Caco-2 (cell line): ENCODE measurements at regions not wholly inside any gene's neighbourhood (a gene's known extent, or its start where the extent isn't known, plus 50 kb on each side); places are given as distances from the start of the nearest gene placed in this dataset.

Source experiments
- BruUV-seq: library from RNA; stranded (reverse); fragments of 400-500 nt; replicated peaks from 2 replicates; lab custom pipeline; 2021; lab: Mats Ljungman, UMichigan
- CTCF ChIA-PET: fragments of 300-600 bp; sonication (Branson Sonifier 250); formaldehyde crosslinking; loops from one replicate; lab custom pipeline; 2022; ENCODE audit warnings: antibody characterized with exemption; lab: Charles Lee
- POLR2A ChIA-PET: fragments of 300-600 bp; sonication (Branson Sonifier 250); formaldehyde crosslinking; loops from one replicate; lab custom pipeline; 2022; ENCODE audit warnings: antibody characterized with exemption; lab: Charles Lee
- DNase-seq, 2 experiments: peaks; one replicate each; pipeline versions ENCODE4 v3.0.0 to v3.0.0-alpha.2; 2020 to 2022
- H3K27me3 ChIP-seq: replicated peaks from 2 replicates; pipeline ENCODE4 v1.6.0; 2011; ENCODE audit warnings: low read length; ENCODE audit not compliant: control insufficient read depth, insufficient read depth
- H3K36me3 ChIP-seq: 2 replicates; pipeline ENCODE4 v1.5.1; 2011; ENCODE audit warnings: low read length; ENCODE audit not compliant: control insufficient read depth, insufficient read depth
- H3K4me1 ChIP-seq: fragments of 250-450 bp; sonication (Bioruptor Pico); 2 replicates; pipeline ENCODE4 v1.5.1; 2020; ENCODE audit warnings: mild to moderate bottlenecking
- H3K4me3 ChIP-seq: 2 replicates; pipeline ENCODE4 v1.5.1; 2011; ENCODE audit warnings: low read depth, mild to moderate bottlenecking, control low read depth, low read length
- H3K9me3 ChIP-seq: fragments of 250-450 bp; sonication (Bioruptor Pico); 2 replicates; pipeline ENCODE4 v1.5.1; 2020; ENCODE audit warnings: mild to moderate bottlenecking, moderate library complexity
- H3K27ac Mint-ChIP-seq: one replicate; pipeline ENCODE4 v1.8.0; 2022; ENCODE audit warnings: mixed read lengths; ENCODE audit not compliant: unreplicated experiment
- H3K27me3 Mint-ChIP-seq: one replicate; pipeline ENCODE4 v1.8.0; 2022; ENCODE audit warnings: mixed read lengths; ENCODE audit not compliant: insufficient read depth, unreplicated experiment
- H3K36me3 Mint-ChIP-seq: one replicate; pipeline ENCODE4 v1.8.0; 2022; ENCODE audit warnings: mild to moderate bottlenecking, mixed read lengths; ENCODE audit not compliant: insufficient read depth, unreplicated experiment
- H3K4me1 Mint-ChIP-seq: one replicate; pipeline ENCODE4 v1.8.0; 2022; ENCODE audit warnings: low read depth, mixed read lengths; ENCODE audit not compliant: unreplicated experiment
- H3K4me3 Mint-ChIP-seq: one replicate; pipeline ENCODE4 v1.8.0; 2022; ENCODE audit warnings: mild to moderate bottlenecking, moderate library complexity, mixed read lengths; ENCODE audit not compliant: unreplicated experiment
- H3K9me3 Mint-ChIP-seq: one replicate; pipeline ENCODE4 v1.8.0; 2022; ENCODE audit warnings: mixed read lengths; ENCODE audit not compliant: unreplicated experiment
- intact Hi-C: fragments of 100-400 bp; cut with micrococcal nuclease; formaldehyde crosslinking; loops from one replicate; pipeline ENCODE4 v1.10.0; 2022; ENCODE audit not compliant: unreplicated experiment
- TF ChIP-seq, protein P1 (sequence below), 2 experiments: fragments of 200-600 bp in 1 of 2; IDR thresholded peaks; 1 replicate in 1 of 2; 2 replicates in 1 of 2; pipeline versions ENCODE4 v1.5.1 to v1.8.0; 2011 to 2022; ENCODE audit warnings: antibody characterized with exemption in 1 of 2, control low read depth in 1 of 2, inconsistent platforms in 1 of 2, low read depth in 1 of 2, low read length in 1 of 2, mild to moderate bottlenecking in 1 of 2, moderate library complexity in 1 of 2; ENCODE audit not compliant: insufficient read depth in 1 of 2, severe bottlenecking in 1 of 2, unreplicated experiment in 1 of 2

DNA sequence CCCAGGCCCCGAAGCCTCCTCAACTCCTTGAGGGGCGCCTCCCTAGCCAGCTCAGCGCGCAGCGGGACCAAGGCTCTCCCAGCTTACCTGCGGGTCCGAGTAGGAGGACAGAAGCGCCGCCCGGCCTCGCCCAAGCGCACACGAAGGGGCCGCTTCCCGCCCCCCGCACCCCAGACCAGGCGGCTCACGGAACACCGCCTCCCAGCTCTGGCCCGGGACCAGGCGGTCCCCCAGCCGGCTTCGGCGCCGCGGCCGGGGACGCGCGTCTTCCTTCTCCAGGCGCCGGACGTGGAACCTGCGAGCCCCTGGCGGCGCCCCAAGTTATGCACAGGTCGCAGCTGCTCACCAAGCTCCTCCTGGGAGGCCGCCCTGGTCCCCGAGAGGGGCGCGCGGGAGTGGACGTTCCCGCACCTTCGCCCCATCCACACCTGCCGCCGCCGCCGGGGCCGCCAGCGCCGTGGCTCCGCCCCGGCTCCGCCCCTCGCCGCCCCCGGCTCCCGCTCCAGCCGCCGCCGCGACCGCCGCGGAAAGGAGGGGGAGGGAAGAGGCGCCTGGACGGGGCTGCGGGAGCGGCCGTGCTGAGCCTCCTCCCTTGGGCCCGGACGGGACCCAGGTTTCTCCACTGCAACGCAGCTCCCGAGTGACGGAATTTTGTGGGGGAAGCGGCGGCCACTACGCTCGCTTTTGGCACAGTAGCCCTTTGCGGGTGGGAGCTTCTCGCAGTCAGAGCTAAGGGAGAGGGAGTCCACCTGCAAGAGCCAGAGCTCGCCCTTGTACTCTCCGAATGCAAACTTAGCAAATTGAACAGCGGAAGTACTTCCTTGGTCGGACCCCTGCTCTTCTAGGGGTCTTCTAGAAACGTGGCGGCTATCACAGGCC, 77.5 kb upstream of the IFNE start:
- H3K36me3 ChIP-seq: no peaks in the 10 kb centered on the region
- H3K9me3 Mint-ChIP-seq: no peaks in the 10 kb centered on the region
- H3K4me3 Mint-ChIP-seq: peak overlapping the region; percentile 84
- peak overlapping the region; percentile 76 for H3K27ac Mint-ChIP-seq
- intact Hi-C loops: loop anchor here (1.0 to 5.0 kb wide), 4 partner anchors 17 to 243 kb away; partner anchors contain the start of gene MTAP
- no peaks in the 10 kb centered on the region for H3K4me1 Mint-ChIP-seq
- DNase-seq: peak; percentile 84 to 89
- peak overlapping the region; percentile 88 for H3K4me3 ChIP-seq
- H3K9me3 ChIP-seq: no peaks in the 10 kb centered on the region
- no peaks in the 10 kb centered on the region for H3K27me3 Mint-ChIP-seq
- CTCF ChIA-PET: interaction anchor here (0.7 to 1.2 kb wide), 3 partner anchors 17 to 94 kb away, joined by 3 to 4 read pairs (median 3); no protein-coding TSS in a partner anchor
- H3K36me3 Mint-ChIP-seq: peaks cover 9% of the 10 kb centered on the region
- no TSS peak for BruUV-seq
- TF ChIP-seq, protein P1, sequence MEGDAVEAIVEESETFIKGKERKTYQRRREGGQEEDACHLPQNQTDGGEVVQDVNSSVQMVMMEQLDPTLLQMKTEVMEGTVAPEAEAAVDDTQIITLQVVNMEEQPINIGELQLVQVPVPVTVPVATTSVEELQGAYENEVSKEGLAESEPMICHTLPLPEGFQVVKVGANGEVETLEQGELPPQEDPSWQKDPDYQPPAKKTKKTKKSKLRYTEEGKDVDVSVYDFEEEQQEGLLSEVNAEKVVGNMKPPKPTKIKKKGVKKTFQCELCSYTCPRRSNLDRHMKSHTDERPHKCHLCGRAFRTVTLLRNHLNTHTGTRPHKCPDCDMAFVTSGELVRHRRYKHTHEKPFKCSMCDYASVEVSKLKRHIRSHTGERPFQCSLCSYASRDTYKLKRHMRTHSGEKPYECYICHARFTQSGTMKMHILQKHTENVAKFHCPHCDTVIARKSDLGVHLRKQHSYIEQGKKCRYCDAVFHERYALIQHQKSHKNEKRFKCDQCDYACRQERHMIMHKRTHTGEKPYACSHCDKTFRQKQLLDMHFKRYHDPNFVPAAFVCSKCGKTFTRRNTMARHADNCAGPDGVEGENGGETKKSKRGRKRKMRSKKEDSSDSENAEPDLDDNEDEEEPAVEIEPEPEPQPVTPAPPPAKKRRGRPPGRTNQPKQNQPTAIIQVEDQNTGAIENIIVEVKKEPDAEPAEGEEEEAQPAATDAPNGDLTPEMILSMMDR (IDR thresholded peaks at IDR 0.05; ENCODE audit: insufficient read depth in 1 of 2, low read depth in 1 of 2, low read length in 1 of 2, severe bottlenecking in 1 of 2, unreplicated experiment in 1 of 2): peak in 1 of 2 experiments; percentile 43
- H3K27me3 ChIP-seq: no peaks in the 10 kb centered on the region
- POLR2A ChIA-PET: interaction anchor here (2.6 kb wide), 1 partner anchor 16 kb away, joined by 13 read pairs; no protein-coding TSS in a partner anchor
- H3K4me1 ChIP-seq: no peaks in the 10 kb centered on the region; the same call in none of the 2 replicates

DNA sequence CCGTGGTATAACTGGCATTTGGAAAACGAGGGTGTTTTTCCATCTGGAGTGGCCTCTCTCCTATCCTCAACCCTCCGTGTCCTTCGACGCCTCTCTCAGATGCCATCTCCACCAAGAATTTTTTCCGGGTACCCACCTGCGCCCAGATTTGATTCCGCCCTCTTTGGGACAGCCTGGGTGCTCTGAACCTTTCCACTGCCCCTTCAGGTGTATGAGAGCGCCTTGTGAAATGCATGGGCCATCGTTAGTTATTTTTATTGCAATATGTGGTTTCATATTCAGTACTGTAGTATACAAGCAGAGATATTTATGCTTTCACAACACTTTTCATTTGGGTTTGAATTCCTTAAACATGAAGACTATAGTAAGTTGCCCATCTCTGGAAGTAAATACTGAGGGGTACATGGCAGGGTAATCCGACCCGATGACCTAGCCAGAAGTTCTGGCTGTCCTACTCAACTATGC, 78.2 kb upstream of the IFNE start:
- Mint-ChIP-seq H3K36me3 (peaks cover 9% of the 10 kb centered on the region), H3K4me3 (peak overlapping the region; percentile 84), H3K27ac (peak overlapping the region; percentile 76), H3K27me3 (no peaks in the 10 kb centered on the region), H3K9me3 (no peaks in the 10 kb centered on the region), H3K4me1 (no peaks in the 10 kb centered on the region)
- BruUV-seq: TSS peak; percentile 90
- TF ChIP-seq, protein P1 (IDR thresholded peaks at IDR 0.05; ENCODE audit: insufficient read depth in 1 of 2, low read depth in 1 of 2, low read length in 1 of 2, severe bottlenecking in 1 of 2, unreplicated experiment in 1 of 2): no peak
- POLR2A ChIA-PET: interaction anchor here (2.6 kb wide), 1 partner anchor 16 kb away, joined by 13 read pairs; no protein-coding TSS in a partner anchor
- H3K4me1 ChIP-seq: no peaks in the 10 kb centered on the region; the same call in 1 of the 2 replicates
- intact Hi-C loops: no loop called here
- no peaks in the 10 kb centered on the region for H3K27me3 ChIP-seq
- no peaks in the 10 kb centered on the region for H3K9me3 ChIP-seq
- H3K4me3 ChIP-seq: peak overlapping the region; percentile 88
- no peak for DNase-seq
- no peaks in the 10 kb centered on the region for H3K36me3 ChIP-seq
- CTCF ChIA-PET: no interaction called here

DNA sequence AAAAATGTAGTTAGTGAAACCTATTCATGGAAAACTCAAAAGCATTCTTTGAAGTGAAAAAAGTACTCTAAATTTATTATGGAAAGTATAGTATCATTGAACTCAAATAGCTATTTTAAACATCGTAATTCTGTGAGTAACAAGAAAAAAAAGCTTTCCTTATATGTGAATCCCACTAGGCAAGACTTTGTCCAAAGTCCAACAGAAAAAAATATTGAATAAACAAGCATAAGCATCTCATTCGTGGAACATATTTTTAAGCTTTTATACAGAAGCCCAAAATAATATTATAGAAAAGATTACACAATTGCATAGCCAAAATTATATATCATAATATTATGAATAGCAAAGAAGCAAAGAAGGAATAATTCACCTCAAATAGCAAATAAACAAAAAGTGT, 79.4 kb upstream of the IFNE start:
- CTCF ChIA-PET: no interaction called here
- POLR2A ChIA-PET: no interaction called here
- no peaks in the 10 kb centered on the region; the same call in 1 of the 2 replicates for H3K4me1 ChIP-seq

More for the DNA sequence above, 79.4 kb upstream of the IFNE start:
- H3K27ac Mint-ChIP-seq: no peak overlapping the region
- Histone ChIP-seq H3K9me3 (no peaks in the 10 kb centered on the region), H3K36me3 (no peaks in the 10 kb centered on the region), H3K4me3 (no peak overlapping the region), H3K27me3 (no peaks in the 10 kb centered on the region)
- no peak for DNase-seq
- BruUV-seq: no TSS peak
- no peak overlapping the region for H3K4me3 Mint-ChIP-seq
- no peaks in the 10 kb centered on the region for H3K27me3 Mint-ChIP-seq
- intact Hi-C loops: no loop called here
- peaks cover 9% of the 10 kb centered on the region for H3K36me3 Mint-ChIP-seq
- H3K9me3 Mint-ChIP-seq: no peaks in the 10 kb centered on the region
- TF ChIP-seq, protein P1 (IDR thresholded peaks at IDR 0.05; ENCODE audit: insufficient read depth in 1 of 2, low read depth in 1 of 2, low read length in 1 of 2, severe bottlenecking in 1 of 2, unreplicated experiment in 1 of 2): no peak
- H3K4me1 Mint-ChIP-seq: no peaks in the 10 kb centered on the region
